ENCODE measurements at regions not wholly inside any gene's neighbourhood (a gene's known extent, or its start where the extent isn't known, plus 50 kb on each side); places are given as distances from the start of the nearest gene placed in this dataset.
A peak's percentile ranks its signal among the peaks of the same experiment; 100 is the strongest.

- no peak for DNase-seq
Observed at GRCh38 chr6:66435321-66435720, 728.3 kb upstream of the EYS start.

- peak; percentile 71 to 90 (median 79) for DNase-seq
Observed at GRCh38 chr6:66429210-66429609, 722.2 kb upstream of the EYS start.

GRCh38 chr6:66423047-66423446 is 716.0 kb upstream of the EYS start:
- no peak for DNase-seq

- DNase-seq = peak in 1 of 3 donors; percentile 18
Observed at GRCh38 chr6:66421570-66421969, 714.5 kb upstream of the EYS start.

- DNase-seq = no peak
Observed at GRCh38 chr6:66418906-66419305, 711.9 kb upstream of the EYS start.

- no peak for DNase-seq
Observed at GRCh38 chr6:66403966-66404365, 696.9 kb upstream of the EYS start.

GRCh38 chr6:66402873-66403272 is 695.8 kb upstream of the EYS start:
- DNase-seq = no peak

GRCh38 chr6:66396549-66396948 is 689.5 kb upstream of the EYS start:
- no peak for DNase-seq

- DNase-seq = no peak
Observed at GRCh38 chr6:66396145-66396544, 689.1 kb upstream of the EYS start.

GRCh38 chr6:66390393-66390792 is 683.4 kb upstream of the EYS start:
- no peak for DNase-seq

- peak in 1 of 3 donors; percentile 14 for DNase-seq
Observed at GRCh38 chr6:66376001-66376400, 669.0 kb upstream of the EYS start.

- DNase-seq = no peak
Observed at GRCh38 chr6:66369407-66369806, 662.4 kb upstream of the EYS start.

- no peak for DNase-seq
Observed at GRCh38 chr6:66362888-66363287, 655.9 kb upstream of the EYS start.

GRCh38 chr6:66361886-66362285 is 654.9 kb upstream of the EYS start:
- DNase-seq = no peak

- peak in 1 of 3 donors; percentile 5 for DNase-seq
Observed at GRCh38 chr6:66357781-66358180, 650.8 kb upstream of the EYS start.

GRCh38 chr6:66355471-66355870 is 648.4 kb upstream of the EYS start:
- no peak for DNase-seq

GRCh38 chr6:66344796-66345195 is 637.8 kb upstream of the EYS start:
- DNase-seq = peak; percentile 18 to 71 (median 51)

- no peak for DNase-seq
Observed at GRCh38 chr6:66340736-66341135, 633.7 kb upstream of the EYS start.

GRCh38 chr6:66336176-66336575 is 629.1 kb upstream of the EYS start:
- DNase-seq = no peak

GRCh38 chr6:66328200-66328599 is 621.2 kb upstream of the EYS start:
- DNase-seq = peak in 1 of 3 donors; percentile 32

- DNase-seq = no peak
Observed at GRCh38 chr6:66326228-66326627, 619.2 kb upstream of the EYS start.

GRCh38 chr6:66321017-66321416 is 614.0 kb upstream of the EYS start:
- peak in 1 of 3 donors; percentile 6 for DNase-seq

- DNase-seq = no peak
Observed at GRCh38 chr6:66307490-66307889, 600.5 kb upstream of the EYS start.

GRCh38 chr6:66291905-66292304 is 584.9 kb upstream of the EYS start:
- DNase-seq = no peak

- DNase-seq = no peak
Observed at GRCh38 chr6:66289889-66290288, 582.9 kb upstream of the EYS start.
